HFFc6 (cell line): ENCODE measurements at regions not wholly inside any gene's neighbourhood (a gene's known extent, or its start where the extent isn't known, plus 50 kb on each side); places are given as distances from the start of the nearest gene placed in this dataset.

Experiments used
- DNase-seq: peaks from one replicate; pipeline ENCODE4 v3.0.0-alpha.2; 2018
- H3K27ac Mint-ChIP-seq: 2 replicates; pipeline ENCODE4 v1.8.0; 2020; ENCODE audit warnings: mild to moderate bottlenecking, mixed read lengths
- H3K27me3 Mint-ChIP-seq: 2 replicates; pipeline ENCODE4 v1.8.0; 2021; ENCODE audit warnings: mild to moderate bottlenecking, moderate library complexity, mixed read lengths; ENCODE audit not compliant: insufficient read depth
- H3K36me3 Mint-ChIP-seq: 2 replicates; pipeline ENCODE4 v1.8.0; 2021; ENCODE audit warnings: low read depth, mixed read lengths
- H3K4me1 Mint-ChIP-seq: 2 replicates; pipeline ENCODE4 v1.8.0; 2020; ENCODE audit warnings: low read depth, mixed read lengths
- H3K4me3 Mint-ChIP-seq: 2 replicates; pipeline ENCODE4 v1.8.0; 2020; ENCODE audit warnings: mild to moderate bottlenecking, moderate library complexity, mixed read lengths
- H3K9me3 Mint-ChIP-seq: 2 replicates; pipeline ENCODE4 v1.8.0; 2020; ENCODE audit warnings: mild to moderate bottlenecking, mixed read lengths
- TF ChIP-seq, protein P1 (sequence below): fragments of 200-600 bp; sonication (generic); IDR thresholded peaks from 2 replicates; pipeline ENCODE4 v1.5.0; 2021; ENCODE audit warnings: antibody characterized with exemption, mild to moderate bottlenecking

DNA sequence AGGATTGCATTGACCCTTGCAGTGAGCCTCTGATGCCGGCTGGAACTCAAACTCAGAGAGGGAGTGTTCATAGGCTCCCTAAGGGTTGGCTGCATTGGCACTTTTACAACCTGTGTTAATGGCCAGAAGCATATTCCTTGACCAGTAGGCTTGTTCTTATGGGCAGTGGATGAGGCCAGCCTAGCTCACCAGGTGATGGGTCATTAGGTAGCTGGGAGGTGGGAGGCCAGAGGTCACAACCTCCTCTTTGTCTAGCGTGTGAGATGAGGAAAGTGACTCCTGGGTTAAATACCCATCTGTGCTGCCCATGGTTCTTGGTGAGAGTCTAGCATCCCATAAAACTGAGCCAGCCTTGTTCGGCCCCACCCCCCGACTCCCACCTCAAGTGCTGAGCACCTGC lies 275.7 kb upstream of the CTNNB1 start:
- Mint-ChIP-seq H3K9me3 (peaks cover 36% of the 10 kb centered on the region), H3K27ac (no peak overlapping the region), H3K4me3 (no peak overlapping the region), H3K27me3 (no peaks in the 10 kb centered on the region), H3K36me3 (0 out of 2 replicates have a peak, but pooled peaks cover 4% of the 10 kb centered on the region), H3K4me1 (no peaks in the 10 kb centered on the region)
- TF ChIP-seq, protein P1, sequence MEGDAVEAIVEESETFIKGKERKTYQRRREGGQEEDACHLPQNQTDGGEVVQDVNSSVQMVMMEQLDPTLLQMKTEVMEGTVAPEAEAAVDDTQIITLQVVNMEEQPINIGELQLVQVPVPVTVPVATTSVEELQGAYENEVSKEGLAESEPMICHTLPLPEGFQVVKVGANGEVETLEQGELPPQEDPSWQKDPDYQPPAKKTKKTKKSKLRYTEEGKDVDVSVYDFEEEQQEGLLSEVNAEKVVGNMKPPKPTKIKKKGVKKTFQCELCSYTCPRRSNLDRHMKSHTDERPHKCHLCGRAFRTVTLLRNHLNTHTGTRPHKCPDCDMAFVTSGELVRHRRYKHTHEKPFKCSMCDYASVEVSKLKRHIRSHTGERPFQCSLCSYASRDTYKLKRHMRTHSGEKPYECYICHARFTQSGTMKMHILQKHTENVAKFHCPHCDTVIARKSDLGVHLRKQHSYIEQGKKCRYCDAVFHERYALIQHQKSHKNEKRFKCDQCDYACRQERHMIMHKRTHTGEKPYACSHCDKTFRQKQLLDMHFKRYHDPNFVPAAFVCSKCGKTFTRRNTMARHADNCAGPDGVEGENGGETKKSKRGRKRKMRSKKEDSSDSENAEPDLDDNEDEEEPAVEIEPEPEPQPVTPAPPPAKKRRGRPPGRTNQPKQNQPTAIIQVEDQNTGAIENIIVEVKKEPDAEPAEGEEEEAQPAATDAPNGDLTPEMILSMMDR = no peak
- DNase-seq = no peak

DNA sequence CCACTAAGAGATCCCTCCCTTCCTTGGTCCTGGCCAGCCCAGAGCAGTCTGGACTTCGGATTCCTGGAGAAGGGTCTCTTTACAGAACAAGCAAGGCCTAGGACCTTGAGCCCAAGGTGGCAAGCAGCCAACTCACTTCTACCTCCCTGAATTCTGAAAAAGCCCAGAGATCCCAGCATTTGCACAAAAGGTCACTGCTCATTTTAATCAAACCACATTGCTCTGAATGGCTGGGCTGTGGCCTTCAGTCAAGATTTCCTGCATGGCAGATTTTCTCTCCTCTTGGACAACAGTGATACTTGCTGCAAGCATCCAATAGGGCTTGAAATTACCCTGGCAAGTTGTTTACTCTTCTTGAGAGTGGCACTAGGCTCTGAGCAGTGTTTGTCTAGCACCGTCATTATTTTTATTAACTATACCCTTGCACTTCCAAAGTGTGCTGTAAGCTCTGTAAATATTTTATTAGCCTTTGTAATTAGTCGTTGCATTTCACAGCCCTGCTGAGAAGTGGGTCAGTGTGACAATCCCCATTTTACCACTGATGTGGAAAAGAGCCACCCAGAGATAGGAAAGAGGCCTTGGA lies 274.7 kb upstream of the CTNNB1 start:
- no peak for DNase-seq
- H3K4me3 Mint-ChIP-seq = no peak overlapping the region
- H3K9me3 Mint-ChIP-seq = peaks cover 46% of the 10 kb centered on the region
- no peaks in the 10 kb centered on the region for H3K27me3 Mint-ChIP-seq
- no peak overlapping the region for H3K27ac Mint-ChIP-seq
- 0 out of 2 replicates have a peak, but pooled peaks cover 4% of the 10 kb centered on the region for H3K36me3 Mint-ChIP-seq
- H3K4me1 Mint-ChIP-seq = no peaks in the 10 kb centered on the region
- TF ChIP-seq, protein P1 = no peak

DNA sequence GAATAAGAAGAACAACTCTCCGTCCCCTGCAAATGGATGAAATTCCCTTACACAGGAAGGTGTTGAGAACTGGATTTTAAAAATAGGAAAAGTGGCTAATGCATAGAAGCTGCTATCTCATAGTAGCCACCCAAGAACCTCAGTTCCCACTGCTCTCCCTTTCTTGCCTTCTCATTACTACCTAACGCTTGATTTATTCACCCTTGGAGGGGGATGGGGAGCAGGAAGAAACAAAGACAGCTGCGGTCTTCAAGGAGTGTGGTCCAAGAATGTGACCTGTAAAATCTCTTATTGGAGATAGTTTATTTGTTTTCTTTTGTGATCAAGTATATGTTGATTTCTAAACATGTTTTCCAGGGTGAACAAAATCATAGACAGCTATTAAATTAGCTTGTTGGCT lies 274.1 kb upstream of the CTNNB1 start:
- DNase-seq = no peak
- Mint-ChIP-seq H3K9me3 (peaks cover 52% of the 10 kb centered on the region), H3K4me3 (no peak overlapping the region), H3K4me1 (no peaks in the 10 kb centered on the region), H3K27ac (no peak overlapping the region), H3K27me3 (no peaks in the 10 kb centered on the region), H3K36me3 (0 out of 2 replicates have a peak, but pooled peaks cover 4% of the 10 kb centered on the region)
- TF ChIP-seq, protein P1 = no peak

DNA sequence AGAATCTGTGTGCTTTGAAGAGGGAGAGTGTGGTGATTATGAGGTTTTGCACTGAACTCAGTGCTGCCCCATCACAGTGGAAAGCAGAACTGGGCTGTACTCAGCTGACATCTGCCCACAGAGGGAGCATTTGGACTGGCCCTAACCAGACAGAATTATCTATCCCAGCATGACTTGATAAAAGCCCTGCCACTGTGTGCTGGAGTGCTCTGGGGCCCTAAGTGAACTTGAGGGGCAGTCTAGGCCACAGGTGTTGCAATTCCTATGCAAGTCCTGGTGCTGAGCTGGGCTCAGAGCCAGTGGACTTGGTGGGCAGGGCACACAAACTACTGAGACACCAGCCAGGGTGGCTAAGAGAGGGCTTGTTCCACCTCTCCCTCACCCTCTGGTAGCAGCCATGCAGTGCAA lies 269.2 kb upstream of the CTNNB1 start:
- H3K27me3 Mint-ChIP-seq = no peaks in the 10 kb centered on the region
- no peaks in the 10 kb centered on the region for H3K36me3 Mint-ChIP-seq
- no peak overlapping the region for H3K27ac Mint-ChIP-seq
- H3K4me3 Mint-ChIP-seq = no peak overlapping the region
- TF ChIP-seq, protein P1 = no peak
- no peaks in the 10 kb centered on the region for H3K4me1 Mint-ChIP-seq
- H3K9me3 Mint-ChIP-seq = peaks cover 51% of the 10 kb centered on the region
- no peak for DNase-seq

DNA sequence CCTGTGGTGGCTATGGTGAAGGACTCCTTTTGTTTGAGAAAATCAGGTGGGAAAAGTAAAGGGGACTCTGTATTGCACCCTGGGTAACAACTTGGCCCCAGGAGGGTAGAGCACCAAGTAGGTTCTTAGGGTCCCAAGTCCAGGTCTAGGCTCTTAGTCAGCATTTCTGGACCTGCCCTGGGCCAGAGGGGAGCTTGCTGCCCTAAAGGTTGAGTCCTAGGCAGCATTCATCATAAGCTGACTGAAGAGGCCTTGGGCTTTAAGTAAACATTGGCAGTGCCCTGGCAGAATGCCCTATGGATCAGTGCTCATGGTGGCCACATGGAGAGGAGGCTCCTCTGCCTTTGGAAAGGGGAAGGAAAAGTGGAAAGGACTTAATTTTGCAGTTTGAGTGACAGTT lies 268.5 kb upstream of the CTNNB1 start:
- Mint-ChIP-seq H3K4me1 (no peaks in the 10 kb centered on the region), H3K36me3 (no peaks in the 10 kb centered on the region), H3K27ac (no peak overlapping the region), H3K4me3 (no peak overlapping the region), H3K9me3 (peaks cover 48% of the 10 kb centered on the region), H3K27me3 (no peaks in the 10 kb centered on the region)
- TF ChIP-seq, protein P1 = no peak
- DNase-seq = no peak
